ENCODE measurements at regions not wholly inside any gene's neighbourhood (a gene's known extent, or its start where the extent isn't known, plus 50 kb on each side); places are given as distances from the start of the nearest gene placed in this dataset.

- no peak for DNase-seq (ENCODE audit: low read depth in 3 of 3, low spot score in 2 of 3)
Measured at GRCh38 chr2:191601060-191601459, 76.9 kb upstream of the NABP1 start.

DNA sequence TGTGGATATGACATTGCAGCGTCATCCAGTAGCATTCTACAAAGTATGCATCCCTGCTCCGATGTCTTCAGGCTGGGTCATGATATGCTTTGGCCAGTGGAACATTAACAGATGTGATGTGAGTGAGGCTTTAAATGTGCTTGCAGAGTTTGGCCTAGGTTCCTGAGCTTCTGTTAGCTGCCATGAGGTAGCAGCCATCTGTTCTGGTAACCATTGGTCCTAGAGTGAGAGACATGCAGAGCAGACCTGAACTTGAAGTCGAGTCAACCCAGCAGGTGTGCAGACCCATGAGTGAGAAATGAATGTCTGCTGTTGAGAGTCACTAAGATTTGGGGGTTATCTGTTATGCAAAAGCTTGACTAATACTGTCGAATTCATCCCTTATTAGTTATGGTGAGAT lies 73.8 kb upstream of the NABP1 start:
- DNase-seq (ENCODE audit: low read depth in 3 of 3, low spot score in 2 of 3), result no peak

- DNase-seq (ENCODE audit: low read depth in 3 of 3, low spot score in 2 of 3), result no peak
Measured at GRCh38 chr2:191607096-191607495, 70.8 kb upstream of the NABP1 start.

DNA sequence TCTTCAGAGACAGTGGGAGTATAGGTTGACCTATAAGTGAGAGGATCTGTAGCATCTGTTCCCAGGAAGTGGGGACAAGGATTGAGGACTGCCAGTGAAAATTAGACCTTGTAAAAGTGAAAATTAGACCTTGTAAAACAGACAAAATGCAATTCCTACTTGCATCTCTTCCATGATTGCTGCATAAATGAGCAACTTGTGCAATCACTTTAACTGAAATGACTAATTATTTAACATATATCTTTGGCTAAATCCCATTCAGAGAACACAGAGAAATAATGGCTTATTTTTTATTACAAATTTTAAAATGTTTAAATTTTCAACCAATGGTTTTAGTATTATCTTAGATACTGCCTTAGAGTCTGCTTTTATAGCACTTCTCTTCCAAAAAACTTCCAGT lies 67.2 kb upstream of the NABP1 start:
- DNase-seq (ENCODE audit: low read depth in 3 of 3, low spot score in 2 of 3), result no peak

GRCh38 chr2:191611614-191612013 lies 66.3 kb upstream of the NABP1 start:
- DNase-seq (ENCODE audit: low read depth in 3 of 3, low spot score in 2 of 3), result no peak

GRCh38 chr2:191612496-191612895 lies 65.4 kb upstream of the NABP1 start:
- no peak for DNase-seq (ENCODE audit: low read depth in 3 of 3, low spot score in 2 of 3)

DNA sequence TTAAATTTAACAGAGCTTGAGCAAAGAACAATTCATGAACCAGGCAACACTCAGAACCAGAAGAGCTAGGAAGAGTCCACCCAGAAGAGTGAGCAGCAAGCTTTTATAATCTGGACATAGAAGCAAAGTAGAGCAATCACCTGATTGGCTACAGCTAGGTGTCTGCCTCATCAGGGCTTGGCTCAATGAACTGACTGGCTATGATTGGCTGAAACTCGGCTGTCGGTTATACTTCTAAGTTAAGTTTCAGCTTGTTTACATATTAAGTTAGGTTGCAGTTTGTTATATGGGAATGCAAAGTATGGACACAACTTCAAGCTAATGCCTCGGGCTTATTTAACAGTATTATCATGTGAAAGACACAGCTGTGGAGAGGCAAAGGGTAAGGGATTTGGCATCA lies 63.2 kb upstream of the NABP1 start:
- no peak for DNase-seq (ENCODE audit: low read depth in 3 of 3, low spot score in 2 of 3)

- no peak for DNase-seq (ENCODE audit: low read depth in 3 of 3, low spot score in 2 of 3)
Measured at GRCh38 chr2:191615596-191615995, 62.3 kb upstream of the NABP1 start.

DNA sequence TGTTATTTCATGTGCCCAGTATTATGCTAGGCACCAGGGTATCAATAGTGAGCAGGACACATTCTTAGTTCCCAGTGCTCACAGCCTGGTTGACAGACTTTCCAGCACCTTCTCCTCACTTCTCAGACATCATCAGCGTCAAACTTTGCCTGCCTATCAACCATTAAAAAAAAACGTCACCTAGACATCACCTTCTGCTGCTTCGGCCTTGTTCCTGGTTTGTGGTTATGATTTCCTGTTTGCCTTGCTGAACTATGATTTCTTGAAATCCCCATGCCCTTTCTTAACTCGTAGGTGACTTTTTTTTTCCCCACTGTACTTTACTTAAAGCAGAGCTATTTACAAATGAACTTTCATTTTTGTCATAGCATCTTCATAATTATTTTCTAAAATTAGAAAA lies 60.4 kb upstream of the NABP1 start:
- DNase-seq (ENCODE audit: low read depth in 3 of 3, low spot score in 2 of 3), result no peak

DNA sequence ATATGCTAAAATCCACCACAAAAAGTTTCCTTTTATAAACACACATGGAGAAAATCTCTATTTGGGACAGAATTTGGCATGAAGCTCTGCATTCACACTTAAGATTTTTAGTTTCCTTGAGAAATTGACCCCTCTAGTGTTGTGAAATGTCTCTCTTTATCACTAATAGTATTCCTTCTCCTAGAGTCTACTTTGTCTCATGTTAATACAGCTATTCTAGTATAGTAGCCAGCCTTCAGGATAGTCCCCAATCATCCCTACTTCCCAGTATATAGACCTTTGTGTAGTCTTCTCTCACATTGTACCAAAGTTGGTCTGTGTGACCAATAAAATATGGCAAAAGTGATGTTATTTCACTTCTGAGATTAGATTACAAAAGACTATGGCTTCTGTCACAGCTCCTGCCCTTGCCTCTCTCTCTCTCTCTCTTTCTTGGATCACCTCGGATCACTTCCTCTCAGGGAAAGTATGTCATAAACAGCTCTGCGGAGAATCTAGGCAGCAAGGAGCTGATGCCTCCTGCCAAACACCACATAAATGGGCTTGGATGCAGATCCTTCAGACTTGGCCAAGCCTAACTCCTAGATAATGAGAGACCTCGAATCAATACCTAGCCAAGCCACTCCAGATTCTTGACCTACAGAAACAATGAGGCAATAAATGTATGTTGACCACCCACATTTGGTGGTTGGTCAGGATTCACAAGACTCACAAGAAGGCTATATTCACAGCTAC lies 59.7 kb upstream of the NABP1 start:
- no peak for DNase-seq (ENCODE audit: low read depth in 3 of 3, low spot score in 2 of 3)

DNA sequence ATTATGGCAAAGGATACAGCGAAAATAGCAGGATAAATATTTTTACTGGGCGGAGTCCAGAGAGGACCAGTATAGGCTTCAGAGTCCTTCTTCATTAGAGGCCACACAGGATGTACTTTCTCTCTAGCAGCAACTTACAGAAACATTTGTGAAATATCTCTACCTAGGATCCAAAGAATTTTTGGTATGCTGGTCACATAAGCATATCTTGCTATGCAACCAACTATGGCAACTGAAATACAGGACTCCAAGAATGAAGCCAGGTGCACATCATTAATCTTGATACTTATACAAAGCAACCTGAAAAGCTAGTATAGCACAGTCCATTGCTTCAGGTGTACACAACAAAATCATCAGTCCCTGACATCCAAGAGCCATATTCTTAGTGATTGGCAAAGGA lies 59.1 kb upstream of the NABP1 start:
- DNase-seq (ENCODE audit: low read depth in 3 of 3, low spot score in 2 of 3), result no peak

- DNase-seq (ENCODE audit: low read depth in 3 of 3, low spot score in 2 of 3), result no peak
Measured at GRCh38 chr2:191620144-191620543, 57.8 kb upstream of the NABP1 start.

GRCh38 chr2:191622374-191623320 lies 55.3 kb upstream of the NABP1 start:
- DNase-seq (ENCODE audit: low read depth in 3 of 3, low spot score in 2 of 3), result no peak

- DNase-seq (ENCODE audit: low read depth in 3 of 3, low spot score in 2 of 3), result no peak
Measured at GRCh38 chr2:191625016-191625415, 52.9 kb upstream of the NABP1 start.

DNA sequence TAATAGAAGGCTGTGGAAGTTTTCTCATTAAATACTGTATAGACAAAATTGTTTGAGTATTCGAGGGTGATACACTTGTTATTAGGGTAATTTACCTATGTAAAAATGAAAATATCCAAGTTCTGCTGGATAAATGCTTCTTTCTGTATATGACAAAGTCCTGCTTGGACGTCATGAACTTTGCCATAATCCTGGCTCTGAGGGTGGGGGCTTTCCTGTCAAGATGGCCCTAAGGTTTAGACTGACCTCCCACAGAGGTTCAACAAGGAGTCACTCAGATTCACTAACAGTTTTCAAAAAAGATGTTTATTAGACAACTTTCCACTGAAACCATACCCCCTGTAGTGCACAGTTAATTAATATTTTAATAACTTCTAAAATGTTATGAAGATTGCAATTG lies 52.5 kb upstream of the NABP1 start:
- no peak for DNase-seq (ENCODE audit: low read depth in 3 of 3, low spot score in 2 of 3)

GRCh38 chr2:191626497-191627151 lies 51.3 kb upstream of the NABP1 start:
- no peak for DNase-seq (ENCODE audit: low read depth in 3 of 3, low spot score in 2 of 3)

- DNase-seq (ENCODE audit: low read depth in 3 of 3, low spot score in 2 of 3), result no peak
Measured at GRCh38 chr2:191627518-191627917, 50.4 kb upstream of the NABP1 start.

All from right renal cortex interstitium (tissue), 3 donors.